HEK293 (cell line): ENCODE measurements at regions not wholly inside any gene's neighbourhood (a gene's known extent, or its start where the extent isn't known, plus 50 kb on each side); places are given as distances from the start of the nearest gene placed in this dataset.

Experiments used
- CTCF ChIA-PET: fragments of 350-600 bp; formaldehyde crosslinking; extraction: SDS; loops from one replicate; lab custom pipeline; 2021; ENCODE audit warnings: antibody characterized with exemption; lab: Yijun Ruan, JAX
- POLR2A ChIA-PET: fragments of 300-600 bp; formaldehyde crosslinking; extraction: SDS; loops from one replicate; lab custom pipeline; 2020; ENCODE audit warnings: antibody characterized with exemption, inconsistent platforms; lab: Yijun Ruan, JAX
- H3K27ac ChIP-seq: fragments of 200-500 bp; sonication (Bioruptor generic); 2 replicates; pipeline ENCODE4 v1.5.1; 2014; ENCODE audit warnings: low read depth, low read length, control low read depth, inconsistent platforms; ENCODE audit errors: extremely low read depth
- H3K36me3 ChIP-seq, 2 experiments: fragments of 200-500 bp in 1 of 2; sonication (Bioruptor generic) in 1 of 2; 1 replicate in 1 of 2; 2 replicates in 1 of 2; pipeline ENCODE4 v1.5.1; 2014 to 2017; ENCODE audit warnings: inconsistent platforms in 2 of 2, low read length in 2 of 2; ENCODE audit not compliant: control insufficient read depth in 2 of 2, insufficient read depth in 1 of 2
- H3K4me1 ChIP-seq: fragments of 200-500 bp; sonication (Bioruptor generic); 2 replicates; pipeline ENCODE4 v1.5.1; 2014; ENCODE audit warnings: mild to moderate bottlenecking, low read length, inconsistent platforms; ENCODE audit not compliant: control insufficient read depth, insufficient read depth
- H3K4me3 ChIP-seq: 2 replicates; pipeline ENCODE4 v1.5.1; 2011; ENCODE audit warnings: low read depth, mild to moderate bottlenecking, control low read depth, low read length, moderate library complexity
- H3K9me3 ChIP-seq: fragments of 200-500 bp; sonication (Bioruptor generic); 2 replicates; pipeline ENCODE4 v1.5.1; 2014; ENCODE audit warnings: low read depth, low read length, inconsistent platforms; ENCODE audit not compliant: control insufficient read depth, insufficient read depth
- EGR2 ChIP-seq: fragments of 450-650 bp; formaldehyde crosslinking; IDR thresholded peaks from 2 replicates; pipeline ENCODE4 v1.5.1; 2016; ENCODE audit warnings: low read depth, missing biosample characterization, missing genetic modification characterization
- FEZF1 ChIP-seq: fragments of 450-650 bp; formaldehyde crosslinking; IDR thresholded peaks from 2 replicates; pipeline ENCODE4 v1.5.1; 2016; ENCODE audit warnings: missing biosample characterization, missing genetic modification characterization
- GLIS2 ChIP-seq: fragments of 450-650 bp; formaldehyde crosslinking; IDR thresholded peaks from 2 replicates; pipeline ENCODE4 v1.5.1; 2016; ENCODE audit warnings: missing biosample characterization, missing genetic modification characterization
- HOXC10 ChIP-seq: sonication (generic); formaldehyde crosslinking; IDR thresholded peaks from 2 replicates; pipeline ENCODE4 v1.8.1; 2023; ENCODE audit warnings: mild to moderate bottlenecking, missing genetic modification reagents
- KLF9 ChIP-seq: fragments of 450-650 bp; formaldehyde crosslinking; IDR thresholded peaks from 2 replicates; pipeline ENCODE4 v1.5.1; 2016; ENCODE audit warnings: missing biosample characterization, missing genetic modification characterization, low read depth
- SALL2 ChIP-seq: fragments of 450-650 bp; formaldehyde crosslinking; IDR thresholded peaks from 2 replicates; pipeline ENCODE4 v1.5.0; 2017; ENCODE audit warnings: missing biosample characterization, mild to moderate bottlenecking, missing genetic modification characterization, borderline replicate concordance
- SP7 ChIP-seq: fragments of 450-650 bp; formaldehyde crosslinking; IDR thresholded peaks from 2 replicates; pipeline ENCODE4 v1.5.1; 2016; ENCODE audit warnings: missing biosample characterization, missing genetic modification characterization
- YY1 ChIP-seq: fragments of 450-650 bp; formaldehyde crosslinking; IDR thresholded peaks from 2 replicates; pipeline ENCODE4 v1.5.1; 2018; ENCODE audit warnings: missing biosample characterization, missing genetic modification characterization
- YY2 ChIP-seq: fragments of 450-650 bp; formaldehyde crosslinking; IDR thresholded peaks from 2 replicates; pipeline ENCODE4 v1.5.1; 2016; ENCODE audit warnings: missing biosample characterization, missing genetic modification characterization
- ZBTB17 ChIP-seq: fragments of 450-650 bp; formaldehyde crosslinking; IDR thresholded peaks from 2 replicates; pipeline ENCODE4 v1.5.1; 2016; ENCODE audit warnings: missing biosample characterization, missing genetic modification characterization
- ZBTB8A ChIP-seq: fragments of 450-650 bp; formaldehyde crosslinking; IDR thresholded peaks from 2 replicates; pipeline ENCODE4 v1.5.1; 2016; ENCODE audit warnings: missing biosample characterization, missing genetic modification characterization
- ZNF121 ChIP-seq: fragments of 450-650 bp; formaldehyde crosslinking; IDR thresholded peaks from 2 replicates; pipeline ENCODE4 v1.5.1; 2016; ENCODE audit warnings: missing biosample characterization, missing genetic modification characterization
- ZNF426 ChIP-seq: fragments of 450-650 bp; formaldehyde crosslinking; IDR thresholded peaks from 2 replicates; pipeline ENCODE4 v1.5.1; 2017; ENCODE audit warnings: missing biosample characterization, missing genetic modification characterization, mild to moderate bottlenecking, inconsistent platforms, moderate library complexity
- ZNF433 ChIP-seq: fragments of 450-650 bp; formaldehyde crosslinking; IDR thresholded peaks from 2 replicates; pipeline ENCODE4 v1.5.1; 2016; ENCODE audit warnings: missing biosample characterization, missing genetic modification characterization, low read depth
- ZNF510 ChIP-seq: fragments of 450-650 bp; formaldehyde crosslinking; IDR thresholded peaks from 2 replicates; pipeline ENCODE4 v1.5.1; 2018; ENCODE audit warnings: mild to moderate bottlenecking, missing genetic modification characterization, missing biosample characterization; ENCODE audit not compliant: insufficient replicate concordance
- ZNF544 ChIP-seq: fragments of 450-650 bp; formaldehyde crosslinking; IDR thresholded peaks from 2 replicates; pipeline ENCODE4 v1.5.0; 2017; ENCODE audit warnings: missing biosample characterization, missing genetic modification characterization
- ZNF596 ChIP-seq: fragments of 450-650 bp; IDR thresholded peaks from 2 replicates; pipeline ENCODE4 v1.5.0; 2018; ENCODE audit warnings: missing biosample characterization, mild to moderate bottlenecking, missing genetic modification characterization, moderate library complexity
- ZNF660 ChIP-seq: fragments of 450-650 bp; IDR thresholded peaks from 2 replicates; pipeline ENCODE4 v1.5.1; 2018; ENCODE audit warnings: missing biosample characterization, mild to moderate bottlenecking, missing genetic modification characterization
- ZNF664 ChIP-seq: fragments of 450-650 bp; formaldehyde crosslinking; IDR thresholded peaks from 2 replicates; pipeline ENCODE4 v1.5.1; 2016; ENCODE audit warnings: missing biosample characterization, missing genetic modification characterization
- ZNF701 ChIP-seq: fragments of 450-650 bp; formaldehyde crosslinking; IDR thresholded peaks from 2 replicates; pipeline ENCODE4 v1.5.1; 2016; ENCODE audit warnings: missing biosample characterization, missing genetic modification characterization
- ZNF76 ChIP-seq: fragments of 450-650 bp; formaldehyde crosslinking; IDR thresholded peaks from 2 replicates; pipeline ENCODE4; 2016; ENCODE audit warnings: low read depth, missing biosample characterization, missing genetic modification characterization, borderline replicate concordance
- ZNF792 ChIP-seq: fragments of 450-650 bp; formaldehyde crosslinking; IDR thresholded peaks from 2 replicates; pipeline ENCODE4 v1.5.1; 2016; ENCODE audit warnings: missing biosample characterization, missing genetic modification characterization
- TF ChIP-seq, protein P1 (sequence below): sonication (generic); formaldehyde crosslinking; IDR thresholded peaks from 2 replicates; pipeline ENCODE4 v1.8.1; 2022; ENCODE audit warnings: mild to moderate bottlenecking, moderate library complexity, missing genetic modification reagents
- TF ChIP-seq, protein P2 (sequence below): fragments of 450-650 bp; formaldehyde crosslinking; IDR thresholded peaks from 2 replicates; pipeline ENCODE4 v1.5.1; 2016; ENCODE audit warnings: missing biosample characterization, missing genetic modification characterization
- TF ChIP-seq, protein P3 (sequence below): fragments of 450-650 bp; formaldehyde crosslinking; IDR thresholded peaks from 2 replicates; pipeline ENCODE4 v1.5.1; 2016; ENCODE audit warnings: missing biosample characterization, missing genetic modification characterization
- TF ChIP-seq, protein P4 (sequence below): fragments of 450-650 bp; formaldehyde crosslinking; IDR thresholded peaks from 2 replicates; pipeline ENCODE4 v1.5.1; 2016; ENCODE audit warnings: missing biosample characterization, missing genetic modification characterization

DNA sequence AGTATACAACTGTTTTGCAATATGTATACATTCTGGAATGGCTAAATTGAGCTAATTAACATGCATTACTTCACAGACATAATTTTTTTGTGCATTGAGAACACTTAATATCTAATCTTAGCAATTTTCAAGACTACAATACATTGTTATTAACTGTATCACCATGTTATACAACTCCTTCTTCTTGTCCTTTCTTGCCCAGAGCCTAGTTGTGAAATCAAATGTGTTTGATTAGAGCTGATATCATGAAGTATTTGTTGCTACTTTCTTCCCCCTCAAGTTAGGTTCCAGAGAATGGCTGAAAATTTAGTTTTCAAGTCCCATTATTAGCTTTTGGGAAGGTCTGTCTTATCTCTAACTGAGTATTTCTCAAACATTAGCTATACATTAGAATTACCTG is 607.8 kb downstream of the PSAT1 start:
- H3K27ac ChIP-seq, result no peak overlapping the region
- ChIA-PET CTCF (interaction anchor here (0.6 to 0.7 kb wide), 2 partner anchors 80 to 1078 kb away, joined by 3 to 4 read pairs; no protein-coding TSS in a partner anchor), POLR2A (no interaction called here)
- no peaks in the 10 kb centered on the region for H3K4me1 ChIP-seq
- H3K36me3 ChIP-seq, result no peaks in the 10 kb centered on the region
- TF ChIP-seq, protein P1, sequence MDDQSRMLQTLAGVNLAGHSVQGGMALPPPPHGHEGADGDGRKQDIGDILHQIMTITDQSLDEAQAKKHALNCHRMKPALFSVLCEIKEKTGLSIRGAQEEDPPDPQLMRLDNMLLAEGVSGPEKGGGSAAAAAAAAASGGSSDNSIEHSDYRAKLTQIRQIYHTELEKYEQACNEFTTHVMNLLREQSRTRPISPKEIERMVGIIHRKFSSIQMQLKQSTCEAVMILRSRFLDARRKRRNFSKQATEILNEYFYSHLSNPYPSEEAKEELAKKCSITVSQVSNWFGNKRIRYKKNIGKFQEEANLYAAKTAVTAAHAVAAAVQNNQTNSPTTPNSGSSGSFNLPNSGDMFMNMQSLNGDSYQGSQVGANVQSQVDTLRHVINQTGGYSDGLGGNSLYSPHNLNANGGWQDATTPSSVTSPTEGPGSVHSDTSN (CRISPR knock-in tag), result no peak
- TF ChIP-seq ZNF660 (tag by site-specific recombination), result no peak
- TF ChIP-seq ZBTB8A (tag by site-specific recombination), result no peak
- TF ChIP-seq HOXC10 (CRISPR knock-in tag), result no peak
- no peak for TF ChIP-seq ZNF596
- TF ChIP-seq FEZF1 (tag by site-specific recombination), result no peak
- TF ChIP-seq, protein P2, sequence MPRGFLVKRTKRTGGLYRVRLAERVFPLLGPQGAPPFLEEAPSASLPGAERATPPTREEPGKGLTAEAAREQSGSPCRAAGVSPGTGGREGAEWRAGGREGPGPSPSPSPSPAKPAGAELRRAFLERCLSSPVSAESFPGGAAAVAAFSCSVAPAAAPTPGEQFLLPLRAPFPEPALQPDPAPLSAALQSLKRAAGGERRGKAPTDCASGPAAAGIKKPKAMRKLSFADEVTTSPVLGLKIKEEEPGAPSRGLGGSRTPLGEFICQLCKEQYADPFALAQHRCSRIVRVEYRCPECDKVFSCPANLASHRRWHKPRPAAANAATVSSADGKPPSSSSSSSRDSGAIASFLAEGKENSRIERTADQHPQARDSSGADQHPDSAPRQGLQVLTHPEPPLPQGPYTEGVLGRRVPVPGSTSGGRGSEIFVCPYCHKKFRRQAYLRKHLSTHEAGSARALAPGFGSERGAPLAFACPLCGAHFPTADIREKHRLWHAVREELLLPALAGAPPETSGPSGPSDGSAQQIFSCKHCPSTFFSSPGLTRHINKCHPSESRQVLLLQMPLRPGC (tag by site-specific recombination), result no peak
- no peak overlapping the region for H3K4me3 ChIP-seq
- no peaks in the 10 kb centered on the region for H3K9me3 ChIP-seq

DNA sequence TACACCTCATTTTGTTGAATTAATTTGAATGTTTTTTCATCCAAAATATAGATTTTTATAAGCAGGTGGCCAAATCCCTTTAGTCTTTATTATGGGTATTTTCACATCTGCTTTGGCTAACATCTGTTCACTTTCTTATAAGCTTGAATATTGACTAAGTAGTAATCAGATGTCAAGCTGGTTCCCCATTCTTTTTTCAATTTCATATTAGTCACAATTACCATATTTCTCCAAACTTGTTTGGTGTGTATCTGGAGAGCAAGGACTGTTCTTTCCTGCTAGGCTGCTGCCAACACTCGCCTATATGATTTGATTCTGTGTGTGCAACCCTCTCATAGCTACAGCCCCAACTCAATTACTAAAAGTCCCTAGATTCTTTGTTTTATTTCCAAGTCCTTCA is 608.5 kb downstream of the PSAT1 start:
- Histone ChIP-seq H3K36me3 (no peaks in the 10 kb centered on the region), H3K9me3 (no peaks in the 10 kb centered on the region), H3K4me1 (no peaks in the 10 kb centered on the region), H3K27ac (no peak overlapping the region), H3K4me3 (no peak overlapping the region)
- ChIA-PET POLR2A (no interaction called here), CTCF (interaction anchor here (0.6 kb wide), 1 partner anchor 1078 kb away, joined by 4 read pairs; no protein-coding TSS in a partner anchor)
- TF ChIP-seq ZNF544 (tag by site-specific recombination), result no peak
- TF ChIP-seq, protein P3, sequence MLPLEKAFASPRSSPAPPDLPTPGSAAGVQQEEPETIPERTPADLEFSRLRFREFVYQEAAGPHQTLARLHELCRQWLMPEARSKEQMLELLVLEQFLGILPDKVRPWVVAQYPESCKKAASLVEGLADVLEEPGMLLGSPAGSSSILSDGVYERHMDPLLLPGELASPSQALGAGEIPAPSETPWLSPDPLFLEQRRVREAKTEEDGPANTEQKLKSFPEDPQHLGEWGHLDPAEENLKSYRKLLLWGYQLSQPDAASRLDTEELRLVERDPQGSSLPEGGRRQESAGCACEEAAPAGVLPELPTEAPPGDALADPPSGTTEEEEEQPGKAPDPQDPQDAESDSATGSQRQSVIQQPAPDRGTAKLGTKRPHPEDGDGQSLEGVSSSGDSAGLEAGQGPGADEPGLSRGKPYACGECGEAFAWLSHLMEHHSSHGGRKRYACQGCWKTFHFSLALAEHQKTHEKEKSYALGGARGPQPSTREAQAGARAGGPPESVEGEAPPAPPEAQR (tag by site-specific recombination), result no peak
- no peak for TF ChIP-seq ZNF433 (tag by site-specific recombination)
- no peak for TF ChIP-seq ZNF701 (tag by site-specific recombination)

DNA sequence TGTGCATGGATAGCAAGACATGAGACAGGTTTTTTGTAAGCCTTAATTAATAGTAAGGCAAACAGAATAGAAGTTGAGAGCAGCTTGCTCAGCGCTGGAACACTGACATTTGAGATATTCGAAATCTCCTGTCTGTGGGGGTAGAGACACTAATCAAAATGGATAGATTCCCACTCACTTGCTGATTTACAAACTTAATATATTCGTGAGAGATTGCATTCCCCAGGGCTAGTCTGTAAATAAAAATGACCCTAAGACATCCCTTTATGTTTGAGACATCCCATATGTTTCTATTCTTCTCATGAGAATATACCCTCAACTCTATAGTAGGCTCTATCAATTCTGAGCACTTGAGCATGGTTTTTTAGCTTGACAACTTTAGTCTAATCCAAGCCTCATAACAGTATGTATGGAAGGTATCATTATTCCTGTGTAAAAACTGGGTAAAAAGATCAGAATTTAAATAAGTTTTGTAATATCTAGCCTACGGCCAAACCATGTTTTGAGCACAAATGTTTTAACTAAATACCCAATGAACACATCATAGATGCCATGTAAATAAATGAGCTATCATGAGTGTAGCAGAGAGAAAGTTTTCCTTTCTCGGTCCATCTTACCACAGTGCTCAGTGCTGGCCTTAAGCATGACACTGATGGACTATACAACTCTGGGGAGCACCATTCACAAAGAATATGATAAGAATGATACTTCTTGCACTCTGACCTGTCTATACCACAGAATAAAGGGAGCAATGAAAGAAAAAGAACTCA is 609.2 kb downstream of the PSAT1 start:
- POLR2A ChIA-PET, result no interaction called here

DNA sequence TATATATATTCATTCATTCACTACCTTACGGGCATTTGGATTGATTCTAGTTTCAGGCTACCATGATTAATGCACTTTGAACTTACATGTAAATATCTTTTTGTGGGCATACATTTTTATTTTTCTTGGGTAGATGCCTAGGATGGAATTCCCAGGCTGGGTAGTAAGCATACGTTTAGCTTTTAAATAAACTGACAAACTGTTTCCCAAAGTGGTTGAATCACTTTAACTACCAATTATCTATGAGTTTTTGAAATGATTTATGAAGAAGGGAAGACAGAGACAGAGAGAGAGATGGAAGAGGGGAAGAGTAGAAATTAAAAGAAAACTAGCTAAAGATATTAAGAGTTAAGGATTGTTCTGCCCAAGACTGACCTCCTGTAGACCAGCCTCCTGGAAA is 612.6 kb downstream of the PSAT1 start:
- Histone ChIP-seq H3K27ac (no peak overlapping the region), H3K4me1 (no peaks in the 10 kb centered on the region), H3K9me3 (no peaks in the 10 kb centered on the region), H3K36me3 (no peaks in the 10 kb centered on the region), H3K4me3 (no peak overlapping the region)
- ChIA-PET CTCF (no interaction called here), POLR2A (no interaction called here)
- TF ChIP-seq YY2, result no peak
- TF ChIP-seq ZBTB17 (tag by site-specific recombination), result no peak
- TF ChIP-seq ZNF76 (tag by site-specific recombination), result no peak
- TF ChIP-seq, protein P4, sequence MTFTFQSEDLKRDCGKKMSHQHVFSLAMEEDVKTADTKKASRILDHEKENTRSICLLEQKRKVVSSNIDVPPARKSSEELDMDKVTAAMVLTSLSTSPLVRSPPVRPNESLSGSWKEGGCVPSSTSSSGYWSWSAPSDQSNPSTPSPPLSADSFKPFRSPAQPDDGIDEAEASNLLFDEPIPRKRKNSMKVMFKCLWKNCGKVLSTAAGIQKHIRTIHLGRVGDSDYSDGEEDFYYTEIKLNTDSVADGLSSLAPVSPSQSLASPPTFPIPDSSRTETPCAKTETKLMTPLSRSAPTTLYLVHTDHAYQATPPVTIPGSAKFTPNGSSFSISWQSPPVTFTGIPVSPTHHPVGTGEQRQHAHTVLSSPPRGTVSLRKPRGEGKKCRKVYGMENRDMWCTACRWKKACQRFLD (tag by site-specific recombination), result no peak
- no peak for TF ChIP-seq KLF9 (tag by site-specific recombination)
- no peak for TF ChIP-seq ZNF792
- no peak for TF ChIP-seq EGR2 (tag by site-specific recombination)
- no peak for TF ChIP-seq ZNF426 (tag by site-specific recombination)
- TF ChIP-seq ZNF510 (tag by site-specific recombination), result no peak

More for the DNA sequence above, 609.2 kb downstream of the PSAT1 start:
- CTCF ChIA-PET, result no interaction called here
- H3K36me3 ChIP-seq, result no peaks in the 10 kb centered on the region
- H3K9me3 ChIP-seq, result no peaks in the 10 kb centered on the region
- no peak overlapping the region for H3K4me3 ChIP-seq
- H3K27ac ChIP-seq, result no peak overlapping the region
- H3K4me1 ChIP-seq, result no peaks in the 10 kb centered on the region
- TF ChIP-seq SP7 (no peak), ZNF121 (tag by site-specific recombination) (no peak), ZNF664 (no peak), SALL2 (tag by site-specific recombination) (no peak), GLIS2 (tag by site-specific recombination) (no peak), YY1 (tag by site-specific recombination) (no peak)
